OCI-LY7 (cell line): ENCODE measurements at regions not wholly inside any gene's neighbourhood (a gene's known extent, or its start where the extent isn't known, plus 50 kb on each side); places are given as distances from the start of the nearest gene placed in this dataset.

Experiments
- EZH2phosphoT487 ChIP-seq: fragments of 200-600 bp; sonication (generic); IDR thresholded peaks from 2 replicates; pipeline ENCODE4 v1.6.1; 2018; ENCODE audit warnings: low read depth, borderline replicate concordance, mild to moderate bottlenecking, mixed run types, antibody characterized with exemption, low read length, moderate library complexity, mixed read lengths
- TF ChIP-seq, protein P1 (sequence below): fragments of 200-600 bp; sonication (generic); conservative IDR thresholded peaks from 2 replicates; pipeline ENCODE4 v1.5.1; 2014; ENCODE audit warnings: mild to moderate bottlenecking, antibody characterized with exemption, low read length, moderate library complexity, mixed read lengths

DNA sequence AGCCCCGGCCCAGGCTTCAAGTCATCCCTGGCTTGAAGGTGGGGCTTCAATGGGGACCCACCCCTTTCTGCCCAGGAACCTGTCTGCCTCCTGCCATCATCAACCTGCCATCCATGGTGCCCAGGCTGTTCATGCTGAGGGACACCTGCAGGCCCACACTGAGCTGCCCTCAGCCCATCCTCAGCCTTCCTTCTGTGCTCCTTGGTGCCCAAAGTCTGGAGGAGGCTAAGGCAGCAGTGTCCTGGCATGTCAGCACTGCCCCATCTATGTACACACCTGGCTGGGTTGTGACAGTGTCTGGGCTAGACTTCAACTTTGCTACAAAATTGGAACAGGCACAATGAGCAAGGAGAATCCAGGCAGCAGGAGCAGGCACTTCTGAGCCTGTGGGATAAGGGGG is 745.3 kb upstream of the EPHA6 start:
- TF ChIP-seq, protein P1, sequence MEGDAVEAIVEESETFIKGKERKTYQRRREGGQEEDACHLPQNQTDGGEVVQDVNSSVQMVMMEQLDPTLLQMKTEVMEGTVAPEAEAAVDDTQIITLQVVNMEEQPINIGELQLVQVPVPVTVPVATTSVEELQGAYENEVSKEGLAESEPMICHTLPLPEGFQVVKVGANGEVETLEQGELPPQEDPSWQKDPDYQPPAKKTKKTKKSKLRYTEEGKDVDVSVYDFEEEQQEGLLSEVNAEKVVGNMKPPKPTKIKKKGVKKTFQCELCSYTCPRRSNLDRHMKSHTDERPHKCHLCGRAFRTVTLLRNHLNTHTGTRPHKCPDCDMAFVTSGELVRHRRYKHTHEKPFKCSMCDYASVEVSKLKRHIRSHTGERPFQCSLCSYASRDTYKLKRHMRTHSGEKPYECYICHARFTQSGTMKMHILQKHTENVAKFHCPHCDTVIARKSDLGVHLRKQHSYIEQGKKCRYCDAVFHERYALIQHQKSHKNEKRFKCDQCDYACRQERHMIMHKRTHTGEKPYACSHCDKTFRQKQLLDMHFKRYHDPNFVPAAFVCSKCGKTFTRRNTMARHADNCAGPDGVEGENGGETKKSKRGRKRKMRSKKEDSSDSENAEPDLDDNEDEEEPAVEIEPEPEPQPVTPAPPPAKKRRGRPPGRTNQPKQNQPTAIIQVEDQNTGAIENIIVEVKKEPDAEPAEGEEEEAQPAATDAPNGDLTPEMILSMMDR: no peak
- TF ChIP-seq EZH2phosphoT487: no peak
